GM18498 (cell line): ENCODE measurements at regions not wholly inside any gene's neighbourhood (a gene's known extent, or its start where the extent isn't known, plus 50 kb on each side); places are given as distances from the start of the nearest gene placed in this dataset.
A peak's percentile ranks its signal among the peaks of the same experiment; 100 is the strongest.
"Not testable (repeated sequence)": the region's sequence is repeated elsewhere in the genome, so short reads cannot be mapped to it uniquely, and the experiment has no call there.

Experiments used
- ATAC-seq: cut with Tn5 transposase; IDR thresholded peaks from one replicate; pipeline ENCODE4 v1.9.1; 2021; ENCODE audit warnings: mild to moderate bottlenecking, moderate library complexity; ENCODE audit not compliant: unreplicated experiment

- ATAC-seq, result peak; percentile 62
Observed at GRCh38 chr2:13768274-13768673, 864.2 kb upstream of the LRATD1 start.

GRCh38 chr2:13770279-13770678 lies 862.2 kb upstream of the LRATD1 start:
- ATAC-seq, result no peak

- ATAC-seq, result no peak
Observed at GRCh38 chr2:13779996-13780395, 852.5 kb upstream of the LRATD1 start.

GRCh38 chr2:13791019-13791547 lies 841.4 kb upstream of the LRATD1 start:
- no peak for ATAC-seq

GRCh38 chr2:13806539-13806938 lies 826.0 kb upstream of the LRATD1 start:
- ATAC-seq, result no peak

- no peak for ATAC-seq
Observed at GRCh38 chr2:13813236-13813635, 819.3 kb upstream of the LRATD1 start.

- no peak for ATAC-seq
Observed at GRCh38 chr2:13818002-13818401, 814.5 kb upstream of the LRATD1 start.

GRCh38 chr2:13819896-13820295 lies 812.6 kb upstream of the LRATD1 start:
- no peak for ATAC-seq

GRCh38 chr2:13821255-13821880 lies 811.1 kb upstream of the LRATD1 start:
- ATAC-seq, result no peak

GRCh38 chr2:13822365-13822764 lies 810.2 kb upstream of the LRATD1 start:
- ATAC-seq, result no peak

GRCh38 chr2:13826314-13826853 lies 806.1 kb upstream of the LRATD1 start:
- ATAC-seq, result no peak

GRCh38 chr2:13858626-13859025 lies 773.9 kb upstream of the LRATD1 start:
- no peak for ATAC-seq

- ATAC-seq, result not testable (repeated sequence)
Observed at GRCh38 chr2:13868275-13868674, 764.2 kb upstream of the LRATD1 start.

- no peak for ATAC-seq
Observed at GRCh38 chr2:13876491-13877037, 756.0 kb upstream of the LRATD1 start.

GRCh38 chr2:13877571-13877970 lies 754.9 kb upstream of the LRATD1 start:
- ATAC-seq, result no peak

GRCh38 chr2:13884291-13884976 lies 748.1 kb upstream of the LRATD1 start:
- no peak for ATAC-seq

- no peak for ATAC-seq
Observed at GRCh38 chr2:13901526-13901925, 731.0 kb upstream of the LRATD1 start.

GRCh38 chr2:13905831-13906230 lies 726.7 kb upstream of the LRATD1 start:
- no peak for ATAC-seq

GRCh38 chr2:13916066-13916465 lies 716.5 kb upstream of the LRATD1 start:
- ATAC-seq, result no peak

- no peak for ATAC-seq
Observed at GRCh38 chr2:13917958-13918357, 714.6 kb upstream of the LRATD1 start.

- no peak for ATAC-seq
Observed at GRCh38 chr2:13919981-13920382, 712.5 kb upstream of the LRATD1 start.

GRCh38 chr2:13921245-13921644 lies 711.3 kb upstream of the LRATD1 start:
- no peak for ATAC-seq
